ENCODE measurements at regions not wholly inside any gene's neighbourhood (a gene's known extent, or its start where the extent isn't known, plus 50 kb on each side); places are given as distances from the start of the nearest gene placed in this dataset.
A peak's percentile ranks its signal among the peaks of the same experiment; 100 is the strongest.
"Not testable (repeated sequence)": the region's sequence is repeated elsewhere in the genome, so short reads cannot be mapped to it uniquely, and the experiment has no call there.

DNA sequence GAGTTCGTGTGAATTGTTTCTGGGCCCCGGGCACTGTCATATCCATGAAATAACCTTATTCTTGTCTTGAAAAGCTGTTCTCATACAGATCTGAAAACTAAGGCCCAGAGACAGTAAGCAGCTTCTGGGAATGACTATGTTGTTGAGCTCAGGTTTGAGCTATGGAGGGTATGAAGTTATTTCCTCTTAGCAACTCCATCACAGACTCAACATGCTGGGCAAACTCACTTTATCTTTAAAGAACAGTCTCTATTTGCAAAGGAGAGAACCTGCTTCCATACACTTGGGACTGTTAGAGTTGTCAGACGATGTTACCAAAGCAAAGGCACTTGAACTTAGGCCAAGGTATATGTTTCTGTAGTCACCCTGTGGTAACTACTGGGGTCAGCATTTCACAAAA lies 90.0 kb downstream of the GPR88 start:
- DNase-seq (ENCODE audit: low spot score), result no peak

DNA sequence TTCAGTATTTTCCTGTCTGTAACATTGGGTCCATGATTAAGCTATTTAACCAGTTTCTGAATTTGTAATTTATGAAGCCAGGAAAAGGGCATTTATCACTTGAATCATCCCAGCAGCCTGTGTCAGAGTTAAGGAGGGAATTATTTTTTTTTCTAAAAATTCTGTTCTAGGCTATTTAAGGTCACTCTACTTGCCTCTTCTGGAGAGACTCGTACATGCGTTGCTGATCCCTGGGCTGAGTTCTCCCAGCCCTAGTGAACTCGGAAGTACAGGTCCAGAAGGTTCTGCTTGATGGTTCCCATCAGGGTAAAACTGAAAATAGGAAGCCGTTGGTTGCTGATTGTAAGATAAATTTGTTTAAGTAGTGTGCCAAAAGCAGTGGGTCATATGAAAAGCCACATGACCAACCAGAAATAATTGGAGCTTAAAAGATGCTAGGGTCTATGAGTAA lies 90.7 kb downstream of the GPR88 start:
- no peak for DNase-seq (ENCODE audit: low spot score)

DNA sequence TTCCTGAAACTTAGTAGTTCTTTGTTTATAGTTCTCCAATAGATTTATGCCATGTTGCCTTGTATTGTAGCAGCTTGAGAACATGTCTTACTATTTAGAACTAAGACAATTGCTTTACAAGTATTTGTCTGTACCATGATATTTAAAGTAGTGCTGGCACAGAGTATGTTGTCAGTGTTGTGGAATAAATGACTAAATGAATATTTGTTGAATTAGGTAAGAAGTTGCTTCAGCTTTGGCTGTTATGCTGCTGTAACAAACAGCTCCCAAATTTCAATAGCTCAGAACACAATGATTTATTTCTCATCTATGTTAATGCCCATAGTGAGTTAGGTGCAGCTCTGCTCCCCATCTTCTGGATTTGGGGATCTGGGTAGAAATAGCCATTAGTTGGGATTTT lies 90.2 kb upstream of the VCAM1 start:
- no peak for DNase-seq (ENCODE audit: low spot score)

GRCh38 chr1:100631015-100631551 lies 88.5 kb upstream of the VCAM1 start:
- no peak for DNase-seq (ENCODE audit: low spot score)

GRCh38 chr1:100642826-100643225 lies 76.7 kb upstream of the VCAM1 start:
- DNase-seq (ENCODE audit: low spot score), result no peak

DNA sequence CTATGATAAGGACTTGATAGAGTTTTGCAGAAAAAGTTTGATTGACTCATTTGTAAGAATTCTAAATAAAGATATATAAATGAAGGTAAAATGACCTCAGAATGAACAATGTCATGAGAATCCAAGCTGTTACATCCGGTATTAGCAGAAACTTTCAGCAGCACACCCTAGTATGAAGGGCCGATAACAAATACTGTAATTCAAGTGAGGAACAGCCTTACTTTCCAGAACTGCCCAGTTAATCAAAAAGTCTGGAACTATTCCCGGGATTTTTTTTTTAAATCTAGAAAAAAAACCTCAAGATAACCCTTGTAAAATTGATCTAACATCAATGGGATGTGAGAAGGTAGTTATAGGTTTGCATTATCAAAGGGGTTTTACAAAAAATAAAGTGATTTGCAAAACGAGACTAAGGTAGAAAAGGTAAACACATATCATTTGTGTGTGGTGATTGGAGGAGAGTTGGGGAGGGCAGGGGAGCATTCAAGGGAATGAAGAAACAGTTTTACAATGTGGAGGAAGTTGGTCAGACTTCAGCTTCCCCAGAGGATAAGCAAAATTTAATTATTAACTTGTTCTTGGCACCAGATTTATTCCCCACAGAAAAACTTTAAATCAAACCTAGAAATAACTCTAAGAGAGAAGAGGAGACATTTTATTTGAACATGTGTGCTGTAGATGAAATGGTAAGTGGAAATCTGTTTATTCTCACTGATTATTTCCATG lies 75.9 kb upstream of the VCAM1 start:
- peak; percentile 31 for DNase-seq (ENCODE audit: low spot score)

DNA sequence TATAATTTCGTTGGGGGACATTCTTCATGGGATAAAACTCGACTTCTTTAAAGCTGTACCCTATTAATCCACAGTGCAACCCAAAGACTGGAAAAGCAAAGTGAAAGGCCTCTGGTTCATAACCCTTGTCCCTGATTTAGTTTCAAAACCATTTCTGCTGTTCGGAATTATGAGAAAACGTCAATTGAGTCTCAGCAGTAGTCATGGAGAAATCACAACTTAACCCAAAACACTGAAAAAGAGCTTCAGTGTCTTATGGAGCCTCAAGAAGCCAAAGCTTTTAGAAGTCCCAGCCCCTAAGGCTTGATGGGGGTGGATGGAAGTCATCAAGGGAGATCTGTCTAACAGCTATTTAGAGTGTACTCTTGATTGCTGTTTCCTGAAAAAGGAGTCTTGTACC lies 73.5 kb upstream of the VCAM1 start:
- no peak for DNase-seq (ENCODE audit: low spot score)

- DNase-seq (ENCODE audit: low spot score), result no peak
Observed at GRCh38 chr1:100649146-100649545, 70.4 kb upstream of the VCAM1 start.

DNA sequence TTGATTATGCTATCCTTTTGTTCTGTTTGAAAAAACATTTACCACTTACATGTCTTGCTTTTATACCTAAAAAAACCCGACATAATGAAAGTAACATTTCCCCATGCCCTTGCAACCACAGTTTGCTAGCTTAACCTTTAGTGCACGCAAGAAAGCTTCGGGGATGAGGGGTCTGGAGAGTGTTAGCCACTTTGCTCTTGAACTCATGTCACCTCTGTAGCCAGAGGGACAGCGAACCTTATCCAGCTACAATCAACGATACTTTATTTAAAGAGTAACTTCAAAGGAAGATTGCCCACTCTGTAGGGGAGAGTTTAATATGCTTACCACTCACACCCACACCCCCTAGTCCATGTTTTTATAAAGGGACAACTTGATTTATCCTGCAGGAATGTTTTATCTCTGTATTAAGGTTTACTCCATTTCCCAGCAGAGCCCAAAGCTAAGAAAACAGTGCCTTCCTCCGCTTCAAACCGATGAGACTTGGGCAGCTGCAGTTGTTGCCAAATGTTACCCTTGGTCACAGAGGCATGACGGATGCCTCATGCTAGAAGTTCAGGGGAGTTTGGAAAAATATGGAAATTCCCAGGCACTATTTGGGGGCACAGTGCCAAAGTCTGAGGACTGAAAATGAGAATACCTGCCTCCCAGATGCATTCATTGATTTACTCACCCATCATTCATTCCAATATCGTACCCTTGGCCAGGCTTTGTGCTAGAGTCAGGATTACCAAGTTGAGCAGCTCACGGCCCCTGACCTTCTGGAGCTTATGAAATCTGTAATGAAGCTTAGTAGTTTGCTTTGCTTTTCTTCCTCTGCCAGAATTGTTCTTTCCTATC lies 61.4 kb upstream of the VCAM1 start:
- DNase-seq (ENCODE audit: low spot score), result peak; percentile 58

GRCh38 chr1:100658716-100659026 lies 60.9 kb upstream of the VCAM1 start:
- peak; percentile 50 for DNase-seq (ENCODE audit: low spot score)

DNA sequence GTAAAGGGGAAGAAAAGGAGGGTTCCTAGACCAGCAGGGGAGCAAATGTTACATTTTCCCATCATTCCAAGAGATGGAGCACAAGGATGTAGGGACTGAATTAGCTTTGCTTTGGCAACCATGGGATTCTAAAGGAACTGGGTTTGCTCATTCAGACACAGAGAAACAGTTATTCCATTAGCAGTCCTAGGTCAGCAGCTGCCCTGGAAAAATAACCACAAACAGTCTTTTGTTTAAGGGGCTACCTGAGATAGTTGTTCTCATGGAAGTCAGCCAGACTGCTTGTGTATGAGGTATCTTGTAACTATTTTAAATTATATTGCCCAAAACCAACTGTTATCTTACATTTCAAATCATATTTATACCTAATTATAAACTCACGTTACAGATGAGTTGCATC lies 58.4 kb upstream of the VCAM1 start:
- DNase-seq (ENCODE audit: low spot score), result no peak

DNA sequence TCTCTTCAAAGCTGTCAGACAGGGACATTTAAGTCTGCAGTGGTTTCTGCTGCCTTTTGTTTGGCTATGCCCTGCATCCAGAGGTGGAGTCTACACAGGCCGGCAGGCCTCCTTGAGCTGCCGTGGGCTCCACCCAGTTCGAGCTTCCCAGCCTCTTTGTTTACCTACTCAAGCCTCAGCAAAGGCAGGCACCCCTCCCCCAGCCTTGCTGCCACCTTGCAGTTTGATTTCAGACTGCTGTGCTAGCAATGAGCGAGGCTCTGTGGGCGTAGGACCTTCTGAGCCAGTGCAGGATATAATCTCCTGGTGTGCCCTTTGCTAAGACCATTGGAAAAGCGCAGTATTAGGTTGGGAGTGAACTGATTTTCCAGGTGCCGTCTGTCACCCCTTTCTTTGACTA lies 51.0 kb upstream of the VCAM1 start:
- not testable (repeated sequence) for DNase-seq (ENCODE audit: low spot score)
